CD14-positive monocyte (primary cell): ENCODE measurements at regions not wholly inside any gene's neighbourhood (a gene's known extent, or its start where the extent isn't known, plus 50 kb on each side); places are given as distances from the start of the nearest gene placed in this dataset.
"Not testable (repeated sequence)": the region's sequence is repeated elsewhere in the genome, so short reads cannot be mapped to it uniquely, and the experiment has no call there.

ENCODE experiments used
- DNase-seq, 3 donors: peaks; one replicate each; pipeline ENCODE4 v3.0.0-alpha.2; 2011 to 2022
- H2AFZ ChIP-seq: 2 replicates; pipeline ENCODE4 v1.6.0; 2012; ENCODE audit warnings: mild to moderate bottlenecking, low read depth, low read length, inconsistent platforms; ENCODE audit not compliant: insufficient read depth, poor library complexity, severe bottlenecking
- H3K27ac ChIP-seq, 2 donors: 1 replicate in 1 of 2; 2 replicates in 1 of 2; pipeline ENCODE4 v1.5.1; 2012 to 2013; ENCODE audit warnings: low read length in 2 of 2, control low read depth in 1 of 2, inconsistent platforms in 1 of 2, low read depth in 1 of 2, mild to moderate bottlenecking in 1 of 2
- H3K27me3 ChIP-seq, 2 donors: one replicate each; pipeline versions ENCODE4 v1.6.0 to v1.6.1; 2011 to 2013; ENCODE audit warnings: low read length in 2 of 2; ENCODE audit not compliant: control insufficient read depth in 2 of 2, insufficient read depth in 2 of 2
- H3K36me3 ChIP-seq, 2 donors: replicated peaks in 1 of 2; 1 replicate in 1 of 2; 2 replicates in 1 of 2; pipeline versions ENCODE4 v1.5.1 to v1.6.1; 2012 to 2013; ENCODE audit warnings: low read length in 2 of 2, control low read depth in 1 of 2, inconsistent platforms in 1 of 2, mild to moderate bottlenecking in 1 of 2; ENCODE audit not compliant: insufficient read depth in 2 of 2, control insufficient read depth in 1 of 2
- H3K4me1 ChIP-seq, 2 donors: 1 replicate in 1 of 2; 2 replicates in 1 of 2; pipeline versions ENCODE4 v1.5.1 to v1.6.1; 2012 to 2013; ENCODE audit warnings: low read length in 2 of 2, control low read depth in 1 of 2, inconsistent platforms in 1 of 2, mild to moderate bottlenecking in 1 of 2, moderate library complexity in 1 of 2; ENCODE audit not compliant: insufficient read depth in 2 of 2, control insufficient read depth in 1 of 2
- H3K4me2 ChIP-seq: replicated peaks from 2 replicates; pipeline ENCODE3; 2012; ENCODE audit warnings: low read length, moderate library complexity, mild to moderate bottlenecking; ENCODE audit not compliant: poor library complexity, severe bottlenecking; ENCODE audit errors: extremely low read depth
- H3K4me3 ChIP-seq, 3 experiments: fragments of 200-600 bp in 1 of 3; sonication (generic) in 1 of 3; replicated peaks in 1 of 3; 1 replicate in 2 of 3; 2 replicates in 1 of 3; pipeline ENCODE4 v1.5.1; 2011 to 2013; ENCODE audit warnings: low read length in 3 of 3, mild to moderate bottlenecking in 3 of 3, control low read depth in 2 of 3, low read depth in 2 of 3, inconsistent platforms in 1 of 3, moderate library complexity in 1 of 3
- H3K79me2 ChIP-seq: 2 replicates; pipeline ENCODE4 v1.6.0; 2012; ENCODE audit warnings: mild to moderate bottlenecking, control low read depth, inconsistent platforms, low read length, moderate library complexity; ENCODE audit not compliant: insufficient read depth
- H3K9ac ChIP-seq: 2 replicates; pipeline ENCODE4 v1.6.0; 2017; ENCODE audit warnings: low read length, mild to moderate bottlenecking; ENCODE audit not compliant: insufficient read depth, poor library complexity, severe bottlenecking
- H3K9me3 ChIP-seq, 2 donors: replicated peaks in 1 of 2; 1 replicate in 1 of 2; 2 replicates in 1 of 2; pipeline versions ENCODE4 v1.5.1 to v1.6.1; 2012 to 2013; ENCODE audit warnings: low read length in 2 of 2, control low read depth in 1 of 2; ENCODE audit not compliant: control insufficient read depth in 1 of 2, insufficient read depth in 1 of 2
- H4K20me1 ChIP-seq: 2 replicates; pipeline ENCODE4 v1.6.0; 2012; ENCODE audit warnings: mild to moderate bottlenecking, low read length, control low read depth, moderate library complexity; ENCODE audit not compliant: insufficient read depth
- H3K27ac Mint-ChIP-seq, 7 donors: one replicate each; pipeline ENCODE4 v1.8.0; 2020; ENCODE audit warnings: mild to moderate bottlenecking in 7 of 7, mixed read lengths in 7 of 7, moderate library complexity in 6 of 7, inconsistent platforms in 2 of 7
- H3K27me3 Mint-ChIP-seq, 3 donors: one replicate each; pipeline ENCODE4 v1.8.0; 2021 to 2022; ENCODE audit warnings: low read depth in 3 of 3, mild to moderate bottlenecking in 3 of 3, mixed read lengths in 3 of 3, moderate library complexity in 3 of 3, inconsistent platforms in 1 of 3
- H3K36me3 Mint-ChIP-seq, 2 donors: one replicate each; pipeline ENCODE4 v1.8.0; 2020; ENCODE audit warnings: mixed read lengths in 2 of 2, inconsistent platforms in 1 of 2, mild to moderate bottlenecking in 1 of 2
- H3K4me1 Mint-ChIP-seq: one replicate; pipeline ENCODE4 v1.8.0; 2020; ENCODE audit warnings: mild to moderate bottlenecking, mixed read lengths
- H3K4me3 Mint-ChIP-seq, 2 donors: one replicate each; pipeline ENCODE4 v1.8.0; 2020; ENCODE audit warnings: mild to moderate bottlenecking in 2 of 2, mixed read lengths in 2 of 2, moderate library complexity in 1 of 2
- H3K9me3 Mint-ChIP-seq, 7 donors: one replicate each; pipeline ENCODE4 v1.8.0; 2020 to 2022; ENCODE audit warnings: mixed read lengths in 7 of 7, mild to moderate bottlenecking in 6 of 7, moderate library complexity in 6 of 7, inconsistent platforms in 2 of 7
- WGBS: methylation state at CpG from one replicate; pipeline ENCODE4 v1.1.5; 2013; ENCODE audit warnings: missing lambda C conversion rate; ENCODE audit not compliant: insufficient coverage; 5-methylcytosine and 5-hydroxymethylcytosine counted together
- intact Hi-C, 2 donors: fragments of 100-400 bp; cut with micrococcal nuclease; formaldehyde crosslinking; loops; one replicate each; pipeline versions ENCODE4 v1.15.0 to v1.15.1; 2023
- TF ChIP-seq, protein P1 (sequence below): fragments of 200-600 bp; IDR thresholded peaks from one replicate; pipeline ENCODE4 v1.8.0; 2022; ENCODE audit warnings: antibody characterized with exemption, mild to moderate bottlenecking

DNA sequence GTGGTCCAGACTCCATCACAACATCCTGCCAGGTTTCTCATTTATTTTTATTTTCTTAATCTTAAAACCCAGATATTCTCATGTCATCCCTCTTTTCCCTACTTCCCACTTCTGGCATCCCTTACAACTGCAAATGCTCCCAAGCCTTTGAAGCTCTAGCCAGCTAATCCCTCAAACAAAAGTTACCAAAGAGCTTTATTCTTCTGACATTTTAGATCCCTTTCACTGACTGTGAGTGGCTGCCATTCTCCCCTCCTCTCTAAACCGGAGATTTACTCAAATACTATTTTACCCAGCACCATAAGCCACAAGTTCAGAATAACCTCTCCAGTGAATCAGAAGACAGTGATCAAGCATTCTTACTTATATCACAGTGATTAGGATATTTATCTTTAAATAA lies 569.0 kb upstream of the SYT4 start:
- H3K4me3 ChIP-seq, result no peak overlapping the region
- H3K4me1 ChIP-seq, result no peaks in the 10 kb centered on the region
- no peak overlapping the region for H3K9ac ChIP-seq
- H3K27ac ChIP-seq, result no peak overlapping the region
- intact Hi-C loops, result no loop called here
- H3K36me3 ChIP-seq, result no peaks in the 10 kb centered on the region
- no peaks in the 10 kb centered on the region for H3K27me3 ChIP-seq
- no peaks in the 10 kb centered on the region for H3K9me3 ChIP-seq
- H3K4me3 Mint-ChIP-seq, result no peak overlapping the region
- H3K4me1 Mint-ChIP-seq, result no peaks in the 10 kb centered on the region
- no peak overlapping the region for H3K27ac Mint-ChIP-seq
- H4K20me1 ChIP-seq, result no peaks in the 10 kb centered on the region
- H3K4me2 ChIP-seq, result no peak overlapping the region
- H2AFZ ChIP-seq, result no peak overlapping the region
- no peaks in the 10 kb centered on the region for H3K79me2 ChIP-seq
- peaks cover 0 to 2% (median 1%) of the 10 kb centered on the region in 3 donors for H3K27me3 Mint-ChIP-seq
- no peaks in the 10 kb centered on the region for H3K36me3 Mint-ChIP-seq
- WGBS, result no CpG with 5 or more reads among the region's 1 CpG
- H3K9me3 Mint-ChIP-seq, result peaks cover 0 to 7% (median 2%) of the 10 kb centered on the region in 7 donors
- DNase-seq, result no peak
- TF ChIP-seq, protein P1, sequence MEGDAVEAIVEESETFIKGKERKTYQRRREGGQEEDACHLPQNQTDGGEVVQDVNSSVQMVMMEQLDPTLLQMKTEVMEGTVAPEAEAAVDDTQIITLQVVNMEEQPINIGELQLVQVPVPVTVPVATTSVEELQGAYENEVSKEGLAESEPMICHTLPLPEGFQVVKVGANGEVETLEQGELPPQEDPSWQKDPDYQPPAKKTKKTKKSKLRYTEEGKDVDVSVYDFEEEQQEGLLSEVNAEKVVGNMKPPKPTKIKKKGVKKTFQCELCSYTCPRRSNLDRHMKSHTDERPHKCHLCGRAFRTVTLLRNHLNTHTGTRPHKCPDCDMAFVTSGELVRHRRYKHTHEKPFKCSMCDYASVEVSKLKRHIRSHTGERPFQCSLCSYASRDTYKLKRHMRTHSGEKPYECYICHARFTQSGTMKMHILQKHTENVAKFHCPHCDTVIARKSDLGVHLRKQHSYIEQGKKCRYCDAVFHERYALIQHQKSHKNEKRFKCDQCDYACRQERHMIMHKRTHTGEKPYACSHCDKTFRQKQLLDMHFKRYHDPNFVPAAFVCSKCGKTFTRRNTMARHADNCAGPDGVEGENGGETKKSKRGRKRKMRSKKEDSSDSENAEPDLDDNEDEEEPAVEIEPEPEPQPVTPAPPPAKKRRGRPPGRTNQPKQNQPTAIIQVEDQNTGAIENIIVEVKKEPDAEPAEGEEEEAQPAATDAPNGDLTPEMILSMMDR, result no peak

DNA sequence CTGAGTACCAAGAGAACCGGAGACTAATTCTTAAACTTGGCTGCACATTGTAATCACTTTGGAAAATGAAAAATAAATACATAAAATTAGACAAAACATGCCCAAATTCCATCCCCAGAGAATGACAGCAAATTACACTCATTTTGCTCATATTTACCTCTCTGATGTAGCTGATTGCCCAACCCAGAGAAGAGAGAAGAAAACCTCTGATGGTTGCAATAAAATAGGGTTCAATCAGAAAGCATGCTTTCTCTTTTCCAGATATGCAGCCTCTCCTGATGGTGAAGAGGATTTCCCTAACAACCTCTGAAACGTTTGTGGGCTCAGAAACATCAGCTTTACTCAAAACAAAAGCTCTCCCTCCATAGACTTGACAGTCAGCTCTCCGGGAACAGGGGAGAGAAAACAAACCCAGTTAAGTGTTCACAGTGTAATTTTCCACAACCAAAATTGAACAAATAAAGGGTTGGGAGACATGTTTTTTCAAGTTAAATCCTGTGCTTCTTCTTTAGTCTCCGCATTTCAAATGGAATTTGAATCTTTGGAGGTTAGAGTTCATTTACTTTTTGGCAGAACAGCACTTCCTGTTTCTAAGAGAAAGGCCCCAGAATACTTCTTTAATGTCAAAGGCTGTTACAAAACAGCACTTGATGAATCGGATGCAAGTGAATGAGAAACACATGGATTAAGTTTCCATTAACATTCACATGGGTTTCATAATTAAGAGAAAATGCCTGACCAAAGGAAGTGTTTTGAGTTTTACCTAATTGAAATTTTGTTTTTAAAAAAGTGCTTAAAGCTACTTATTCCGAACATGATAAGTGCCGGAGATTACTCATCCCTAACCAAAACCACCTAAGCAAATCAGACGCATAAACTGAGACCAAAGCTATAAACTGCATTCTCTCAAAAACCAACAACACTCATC lies 570.1 kb upstream of the SYT4 start:
- H3K27ac Mint-ChIP-seq, result no peak overlapping the region
- no peak overlapping the region for H2AFZ ChIP-seq
- H3K9me3 ChIP-seq, result no peaks in the 10 kb centered on the region
- peaks cover 0 to 9% (median 2%) of the 10 kb centered on the region in 7 donors for H3K9me3 Mint-ChIP-seq
- H3K36me3 ChIP-seq, result no peaks in the 10 kb centered on the region
- H3K4me1 Mint-ChIP-seq, result no peaks in the 10 kb centered on the region
- no peaks in the 10 kb centered on the region for H3K4me1 ChIP-seq
- H3K36me3 Mint-ChIP-seq, result no peaks in the 10 kb centered on the region
- no peak overlapping the region for H3K4me3 Mint-ChIP-seq
- TF ChIP-seq, protein P1, result no peak
- H3K9ac ChIP-seq, result no peak overlapping the region
- WGBS, result no CpG with 5 or more reads among the region's 8 CpGs
- no peak overlapping the region for H3K4me3 ChIP-seq
- H3K27me3 Mint-ChIP-seq, result peaks cover 0 to 2% (median 1%) of the 10 kb centered on the region in 3 donors
- H3K27me3 ChIP-seq, result no peaks in the 10 kb centered on the region
- H3K4me2 ChIP-seq, result no peak overlapping the region
- DNase-seq, result no peak
- intact Hi-C loops, result no loop called here
- H3K79me2 ChIP-seq, result no peaks in the 10 kb centered on the region
- no peak overlapping the region for H3K27ac ChIP-seq
- no peaks in the 10 kb centered on the region for H4K20me1 ChIP-seq

DNA sequence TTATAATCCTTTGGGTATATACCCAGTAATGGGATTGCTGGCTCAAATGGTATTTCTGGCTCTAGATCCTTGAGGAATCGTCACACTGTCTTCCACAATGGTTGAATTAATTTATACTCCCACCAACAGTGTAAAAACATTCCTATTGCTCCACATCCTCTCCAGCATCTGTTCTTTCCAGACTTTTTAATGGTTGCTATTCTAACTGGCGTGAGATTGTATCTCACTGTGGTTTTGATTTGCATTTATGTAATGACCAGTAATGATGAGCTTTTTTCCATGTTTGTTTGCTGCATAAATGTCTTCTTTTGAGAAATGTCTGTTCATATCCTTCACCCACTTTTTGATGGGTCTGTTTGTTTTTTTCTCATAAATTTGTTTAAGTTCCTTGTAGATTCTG lies 572.5 kb upstream of the SYT4 start:
- H3K4me2 ChIP-seq, H3K36me3 ChIP-seq, H3K36me3 Mint-ChIP-seq, H3K4me3 Mint-ChIP-seq, H3K9ac ChIP-seq, H2AFZ ChIP-seq, H3K4me1 ChIP-seq, DNase-seq, H3K27me3 ChIP-seq, H4K20me1 ChIP-seq, H3K27ac ChIP-seq, intact Hi-C loops, H3K4me3 ChIP-seq, H3K27me3 Mint-ChIP-seq, H3K79me2 ChIP-seq, H3K27ac Mint-ChIP-seq, H3K4me1 Mint-ChIP-seq, H3K9me3 ChIP-seq: not testable (repeated sequence)
- 100% methylated on average over 1 of the region's 2 CpGs for WGBS
- peaks cover 0 to 11% (median 2%) of the 10 kb centered on the region in 7 donors for H3K9me3 Mint-ChIP-seq
